ENCODE measurements at regions not wholly inside any gene's neighbourhood (a gene's known extent, or its start where the extent isn't known, plus 50 kb on each side); places are given as distances from the start of the nearest gene placed in this dataset.

DNA sequence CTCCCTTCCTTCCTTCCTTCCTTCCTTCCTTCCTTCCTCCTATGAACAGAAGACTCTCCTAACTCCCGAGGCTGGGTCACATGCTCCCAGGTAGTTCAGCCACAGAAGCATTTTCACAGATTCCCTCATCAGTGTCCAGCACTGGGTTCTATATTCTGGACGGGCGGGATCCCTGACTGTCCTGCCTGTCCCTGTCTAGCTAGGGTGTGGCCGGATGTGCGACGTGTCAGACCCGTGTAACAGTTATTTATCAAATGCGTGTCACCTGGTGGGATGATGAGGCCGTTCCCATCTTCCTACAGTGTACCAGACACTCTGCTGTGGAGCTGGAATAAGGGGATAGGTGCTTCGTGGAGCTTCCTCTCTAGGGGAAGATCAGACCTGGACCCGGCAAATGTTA, 901.0 kb downstream of the BRD1 start (continued):
- TF ChIP-seq RERE (CRISPR knock-in tag; IDR thresholded peaks at IDR 0.05; ENCODE audit: low read depth), result no peak
- TF ChIP-seq ZNF839 (CRISPR knock-in tag; IDR thresholded peaks at IDR 0.05; ENCODE audit: borderline replicate concordance), result no peak
- no peak for TF ChIP-seq NFRKB (IDR thresholded peaks at IDR 0.05)
- TF ChIP-seq ZFP36 (IDR thresholded peaks at IDR 0.05; ENCODE audit: borderline replicate concordance, low read depth, low read length, partially characterized antibody), result no peak
- no peak for TF ChIP-seq ZEB1 (IDR thresholded peaks at IDR 0.05; ENCODE audit: insufficient replicate concordance, low read depth)
- TF ChIP-seq ZNF563 (CRISPR knock-in tag; IDR thresholded peaks at IDR 0.05), result no peak
- TF ChIP-seq, protein P1, sequence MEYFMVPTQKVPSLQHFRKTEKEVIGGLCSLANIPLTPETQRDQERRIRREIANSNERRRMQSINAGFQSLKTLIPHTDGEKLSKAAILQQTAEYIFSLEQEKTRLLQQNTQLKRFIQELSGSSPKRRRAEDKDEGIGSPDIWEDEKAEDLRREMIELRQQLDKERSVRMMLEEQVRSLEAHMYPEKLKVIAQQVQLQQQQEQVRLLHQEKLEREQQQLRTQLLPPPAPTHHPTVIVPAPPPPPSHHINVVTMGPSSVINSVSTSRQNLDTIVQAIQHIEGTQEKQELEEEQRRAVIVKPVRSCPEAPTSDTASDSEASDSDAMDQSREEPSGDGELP (IDR thresholded peaks at IDR 0.05; ENCODE audit: borderline replicate concordance, low read depth), result no peak
- no peak for TF ChIP-seq SAFB2 (CRISPR knock-in tag; IDR thresholded peaks at IDR 0.05; ENCODE audit: borderline replicate concordance, low read depth)
- TF ChIP-seq ZNF660 (CRISPR knock-in tag; IDR thresholded peaks at IDR 0.05; ENCODE audit: borderline replicate concordance, low read depth), result no peak
- TF ChIP-seq, protein P2, sequence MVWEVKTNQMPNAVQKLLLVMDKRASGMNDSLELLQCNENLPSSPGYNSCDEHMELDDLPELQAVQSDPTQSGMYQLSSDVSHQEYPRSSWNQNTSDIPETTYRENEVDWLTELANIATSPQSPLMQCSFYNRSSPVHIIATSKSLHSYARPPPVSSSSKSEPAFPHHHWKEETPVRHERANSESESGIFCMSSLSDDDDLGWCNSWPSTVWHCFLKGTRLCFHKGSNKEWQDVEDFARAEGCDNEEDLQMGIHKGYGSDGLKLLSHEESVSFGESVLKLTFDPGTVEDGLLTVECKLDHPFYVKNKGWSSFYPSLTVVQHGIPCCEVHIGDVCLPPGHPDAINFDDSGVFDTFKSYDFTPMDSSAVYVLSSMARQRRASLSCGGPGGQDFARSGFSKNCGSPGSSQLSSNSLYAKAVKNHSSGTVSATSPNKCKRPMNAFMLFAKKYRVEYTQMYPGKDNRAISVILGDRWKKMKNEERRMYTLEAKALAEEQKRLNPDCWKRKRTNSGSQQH (CRISPR knock-in tag; IDR thresholded peaks at IDR 0.05; ENCODE audit: low read depth), result no peak
- no peak for TF ChIP-seq DRAP1 (CRISPR knock-in tag; IDR thresholded peaks at IDR 0.05)
- TF ChIP-seq, protein P3, sequence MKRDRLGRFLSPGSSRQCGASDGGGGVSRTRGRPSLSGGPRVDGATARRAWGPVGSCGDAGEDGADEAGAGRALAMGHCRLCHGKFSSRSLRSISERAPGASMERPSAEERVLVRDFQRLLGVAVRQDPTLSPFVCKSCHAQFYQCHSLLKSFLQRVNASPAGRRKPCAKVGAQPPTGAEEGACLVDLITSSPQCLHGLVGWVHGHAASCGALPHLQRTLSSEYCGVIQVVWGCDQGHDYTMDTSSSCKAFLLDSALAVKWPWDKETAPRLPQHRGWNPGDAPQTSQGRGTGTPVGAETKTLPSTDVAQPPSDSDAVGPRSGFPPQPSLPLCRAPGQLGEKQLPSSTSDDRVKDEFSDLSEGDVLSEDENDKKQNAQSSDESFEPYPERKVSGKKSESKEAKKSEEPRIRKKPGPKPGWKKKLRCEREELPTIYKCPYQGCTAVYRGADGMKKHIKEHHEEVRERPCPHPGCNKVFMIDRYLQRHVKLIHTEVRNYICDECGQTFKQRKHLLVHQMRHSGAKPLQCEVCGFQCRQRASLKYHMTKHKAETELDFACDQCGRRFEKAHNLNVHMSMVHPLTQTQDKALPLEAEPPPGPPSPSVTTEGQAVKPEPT (CRISPR knock-in tag; IDR thresholded peaks at IDR 0.05; ENCODE audit: low read depth), result no peak

Data from HepG2 (cell line).